GM18502 (cell line): ENCODE measurements at regions not wholly inside any gene's neighbourhood (a gene's known extent, or its start where the extent isn't known, plus 50 kb on each side); places are given as distances from the start of the nearest gene placed in this dataset.

ENCODE experiments used
- ATAC-seq: cut with Tn5 transposase; IDR thresholded peaks from one replicate; pipeline ENCODE4 v1.9.1; 2021; ENCODE audit warnings: mild to moderate bottlenecking; ENCODE audit not compliant: unreplicated experiment, poor library complexity

GRCh38 chr4:27327421-27328181 is 467.0 kb downstream of the STIM2 start:
- ATAC-seq = peak; percentile 68

- no peak for ATAC-seq
These were observed 477.9 kb downstream of the STIM2 start for GRCh38 chr4:27338530-27338929.

GRCh38 chr4:27343411-27343810 is 482.8 kb downstream of the STIM2 start:
- ATAC-seq = no peak

- no peak for ATAC-seq
These were observed 489.5 kb downstream of the STIM2 start for GRCh38 chr4:27350161-27350560.

- ATAC-seq = no peak
These were observed 496.6 kb downstream of the STIM2 start for GRCh38 chr4:27357283-27357682.

GRCh38 chr4:27358269-27358668 is 497.6 kb downstream of the STIM2 start:
- no peak for ATAC-seq

- no peak for ATAC-seq
These were observed 499.5 kb downstream of the STIM2 start for GRCh38 chr4:27360131-27360530.

GRCh38 chr4:27360790-27361267 is 500.2 kb downstream of the STIM2 start:
- no peak for ATAC-seq

- no peak for ATAC-seq
These were observed 503.9 kb downstream of the STIM2 start for GRCh38 chr4:27364509-27364908.

GRCh38 chr4:27366104-27366823 is 505.6 kb downstream of the STIM2 start:
- no peak for ATAC-seq

- ATAC-seq = no peak
These were observed 508.1 kb downstream of the STIM2 start for GRCh38 chr4:27368781-27369180.

- ATAC-seq = no peak
These were observed 521.2 kb downstream of the STIM2 start for GRCh38 chr4:27381815-27382214.

GRCh38 chr4:27387711-27388110 is 527.1 kb downstream of the STIM2 start:
- no peak for ATAC-seq

- ATAC-seq = no peak
These were observed 537.2 kb downstream of the STIM2 start for GRCh38 chr4:27397886-27398285.

- no peak for ATAC-seq
These were observed 538.1 kb downstream of the STIM2 start for GRCh38 chr4:27398631-27399310.

GRCh38 chr4:27407616-27408015 is 547.0 kb downstream of the STIM2 start:
- ATAC-seq = no peak

GRCh38 chr4:27412613-27413012 is 552.0 kb downstream of the STIM2 start:
- ATAC-seq = no peak

- ATAC-seq = no peak
These were observed 554.5 kb downstream of the STIM2 start for GRCh38 chr4:27414887-27415731.

- ATAC-seq = no peak
These were observed 568.0 kb downstream of the STIM2 start for GRCh38 chr4:27428661-27429060.

GRCh38 chr4:27429364-27429871 is 568.8 kb downstream of the STIM2 start:
- no peak for ATAC-seq
